BE2C (cell line): ENCODE measurements at regions not wholly inside any gene's neighbourhood (a gene's known extent, or its start where the extent isn't known, plus 50 kb on each side); places are given as distances from the start of the nearest gene placed in this dataset.

ENCODE experiments used
- DNase-seq: peaks from one replicate; pipeline ENCODE4 v3.0.0-alpha.2; 2020
- H3K27me3 ChIP-seq: fragments of 250-450 bp; sonication (Bioruptor Pico); 2 replicates; pipeline ENCODE4 v1.5.1; 2020; ENCODE audit warnings: mild to moderate bottlenecking
- H3K36me3 ChIP-seq: fragments of 250-450 bp; sonication (Bioruptor Pico); 2 replicates; pipeline ENCODE4 v1.5.1; 2020; ENCODE audit warnings: mild to moderate bottlenecking
- H3K4me1 ChIP-seq: fragments of 250-450 bp; sonication (Bioruptor Pico); 2 replicates; pipeline ENCODE4 v1.5.1; 2020
- H3K4me3 ChIP-seq: 2 replicates; pipeline ENCODE4 v1.5.1; 2011; ENCODE audit warnings: low read depth, low read length
- H3K9me3 ChIP-seq: fragments of 250-450 bp; sonication (Bioruptor Pico); 2 replicates; pipeline ENCODE4 v1.5.1; 2020
- TF ChIP-seq, protein P1 (sequence below): IDR thresholded peaks from 2 replicates; pipeline ENCODE4 v1.5.1; 2012; ENCODE audit warnings: mild to moderate bottlenecking, low read depth, low read length

DNA sequence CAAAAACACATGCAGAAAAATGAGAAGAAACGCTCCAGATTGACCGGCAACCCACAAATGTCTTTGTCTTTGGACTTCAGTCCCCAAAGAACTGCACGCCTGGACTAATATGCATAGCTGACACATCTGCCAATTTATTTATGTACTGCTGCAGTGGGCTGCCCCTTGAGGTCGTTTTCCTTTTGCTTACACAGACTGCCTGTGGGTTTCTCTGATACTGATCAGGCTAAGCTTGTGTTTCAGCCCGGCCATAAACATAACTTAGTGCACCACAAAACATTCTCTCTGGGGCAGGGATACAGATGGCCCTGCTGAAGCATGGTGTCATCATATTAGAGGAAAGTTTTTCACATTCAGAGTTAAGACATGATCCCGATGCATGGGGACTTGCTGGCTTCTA is 75.4 kb downstream of the NUDT12 start:
- Histone ChIP-seq H3K9me3 (no peaks in the 10 kb centered on the region), H3K27me3 (no peaks in the 10 kb centered on the region), H3K4me3 (no peak overlapping the region), H3K36me3 (no peaks in the 10 kb centered on the region), H3K4me1 (peaks cover 21% of the 10 kb centered on the region)
- TF ChIP-seq, protein P1, sequence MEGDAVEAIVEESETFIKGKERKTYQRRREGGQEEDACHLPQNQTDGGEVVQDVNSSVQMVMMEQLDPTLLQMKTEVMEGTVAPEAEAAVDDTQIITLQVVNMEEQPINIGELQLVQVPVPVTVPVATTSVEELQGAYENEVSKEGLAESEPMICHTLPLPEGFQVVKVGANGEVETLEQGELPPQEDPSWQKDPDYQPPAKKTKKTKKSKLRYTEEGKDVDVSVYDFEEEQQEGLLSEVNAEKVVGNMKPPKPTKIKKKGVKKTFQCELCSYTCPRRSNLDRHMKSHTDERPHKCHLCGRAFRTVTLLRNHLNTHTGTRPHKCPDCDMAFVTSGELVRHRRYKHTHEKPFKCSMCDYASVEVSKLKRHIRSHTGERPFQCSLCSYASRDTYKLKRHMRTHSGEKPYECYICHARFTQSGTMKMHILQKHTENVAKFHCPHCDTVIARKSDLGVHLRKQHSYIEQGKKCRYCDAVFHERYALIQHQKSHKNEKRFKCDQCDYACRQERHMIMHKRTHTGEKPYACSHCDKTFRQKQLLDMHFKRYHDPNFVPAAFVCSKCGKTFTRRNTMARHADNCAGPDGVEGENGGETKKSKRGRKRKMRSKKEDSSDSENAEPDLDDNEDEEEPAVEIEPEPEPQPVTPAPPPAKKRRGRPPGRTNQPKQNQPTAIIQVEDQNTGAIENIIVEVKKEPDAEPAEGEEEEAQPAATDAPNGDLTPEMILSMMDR: peak; percentile 45
- DNase-seq: peak; percentile 75

DNA sequence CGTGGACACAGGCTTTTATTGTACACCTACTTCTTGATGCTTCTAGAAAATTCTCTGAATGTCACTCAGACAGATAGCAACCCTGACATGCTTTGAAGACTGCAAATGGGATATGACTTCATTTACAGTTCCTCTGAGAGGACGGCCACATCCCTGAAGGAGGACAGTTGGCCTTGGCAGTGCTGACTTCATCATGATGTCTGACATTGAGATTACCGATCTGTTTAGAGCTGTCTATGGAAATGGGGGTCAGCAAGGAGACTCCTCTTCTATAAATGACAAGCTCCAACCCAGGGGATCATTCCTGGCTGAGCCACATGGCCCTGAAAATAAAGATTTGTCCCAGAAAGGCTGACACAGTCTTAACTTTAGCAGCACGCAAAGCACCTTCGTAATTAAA is 75.8 kb downstream of the NUDT12 start:
- TF ChIP-seq, protein P1: no peak
- no peaks in the 10 kb centered on the region for H3K9me3 ChIP-seq
- H3K4me3 ChIP-seq: no peak overlapping the region
- DNase-seq: no peak
- no peaks in the 10 kb centered on the region for H3K27me3 ChIP-seq
- H3K36me3 ChIP-seq: no peaks in the 10 kb centered on the region
- H3K4me1 ChIP-seq: peaks cover 24% of the 10 kb centered on the region

GRCh38 chr5:103480246-103480645 is 82.3 kb downstream of the NUDT12 start:
- no peak overlapping the region for H3K4me3 ChIP-seq
- TF ChIP-seq, protein P1: no peak
- H3K9me3 ChIP-seq: no peaks in the 10 kb centered on the region
- H3K36me3 ChIP-seq: no peaks in the 10 kb centered on the region
- H3K27me3 ChIP-seq: no peaks in the 10 kb centered on the region
- DNase-seq: no peak
- peaks cover 18% of the 10 kb centered on the region for H3K4me1 ChIP-seq

DNA sequence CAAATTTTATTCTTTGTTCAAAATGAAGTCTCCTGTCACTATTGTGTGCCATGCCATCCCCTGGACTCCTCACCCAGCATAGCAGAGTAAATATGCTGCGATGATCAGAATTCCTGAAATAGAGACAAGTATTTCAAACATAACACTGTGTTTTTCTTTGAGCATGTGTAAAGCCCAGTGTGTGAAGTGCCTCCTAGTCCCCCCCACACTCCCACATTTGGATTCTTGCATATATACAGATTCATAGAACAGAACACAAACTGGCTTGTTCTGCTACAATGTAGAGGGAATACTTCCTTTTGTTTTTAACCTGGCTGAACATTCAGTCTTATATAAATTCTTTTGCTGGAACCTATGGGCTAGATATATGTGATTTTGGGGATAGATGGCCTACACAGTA is 84.9 kb downstream of the NUDT12 start:
- Histone ChIP-seq H3K4me1 (peaks cover 23% of the 10 kb centered on the region), H3K9me3 (no peaks in the 10 kb centered on the region), H3K27me3 (no peaks in the 10 kb centered on the region), H3K36me3 (no peaks in the 10 kb centered on the region), H3K4me3 (no peak overlapping the region)
- DNase-seq: no peak
- TF ChIP-seq, protein P1: no peak

- TF ChIP-seq, protein P1: no peak
- H3K4me1 ChIP-seq: peaks cover 21% of the 10 kb centered on the region
- H3K4me3 ChIP-seq: no peak overlapping the region
- no peaks in the 10 kb centered on the region for H3K9me3 ChIP-seq
- no peak for DNase-seq
- H3K27me3 ChIP-seq: no peaks in the 10 kb centered on the region
- H3K36me3 ChIP-seq: no peaks in the 10 kb centered on the region
Measured at GRCh38 chr5:103476811-103477210, 85.8 kb downstream of the NUDT12 start.

- H3K4me1 ChIP-seq: peaks cover 15% of the 10 kb centered on the region
- no peaks in the 10 kb centered on the region for H3K27me3 ChIP-seq
- H3K4me3 ChIP-seq: no peak overlapping the region
- no peaks in the 10 kb centered on the region for H3K36me3 ChIP-seq
- no peak for DNase-seq
- no peaks in the 10 kb centered on the region for H3K9me3 ChIP-seq
- TF ChIP-seq, protein P1: peak; percentile 71
Measured at GRCh38 chr5:103475629-103476240, 86.9 kb downstream of the NUDT12 start.
